Astrocyte of the cerebellum (primary cell): ENCODE measurements at regions not wholly inside any gene's neighbourhood (a gene's known extent, or its start where the extent isn't known, plus 50 kb on each side); places are given as distances from the start of the nearest gene placed in this dataset.

Experiments used
- DNase-seq: peaks from one replicate; pipeline ENCODE4 v3.0.0-alpha.2; 2011; ENCODE audit warnings: low read depth
- H3K4me3 ChIP-seq: 2 replicates; pipeline ENCODE4 v1.5.1; 2011; ENCODE audit warnings: mild to moderate bottlenecking, low read depth, low read length, moderate library complexity
- in situ Hi-C: cut with HindIII; loops from 2 replicates; pipeline ENCODE4 v1.10.0; 2017; ENCODE audit warnings: low sequenced_read_pairs
- TF ChIP-seq, protein P1 (sequence below): IDR thresholded peaks from 2 replicates; pipeline ENCODE4 v1.5.1; 2012; ENCODE audit warnings: low read length, low read depth, moderate library complexity, mild to moderate bottlenecking; ENCODE audit errors: missing control alignments

DNA sequence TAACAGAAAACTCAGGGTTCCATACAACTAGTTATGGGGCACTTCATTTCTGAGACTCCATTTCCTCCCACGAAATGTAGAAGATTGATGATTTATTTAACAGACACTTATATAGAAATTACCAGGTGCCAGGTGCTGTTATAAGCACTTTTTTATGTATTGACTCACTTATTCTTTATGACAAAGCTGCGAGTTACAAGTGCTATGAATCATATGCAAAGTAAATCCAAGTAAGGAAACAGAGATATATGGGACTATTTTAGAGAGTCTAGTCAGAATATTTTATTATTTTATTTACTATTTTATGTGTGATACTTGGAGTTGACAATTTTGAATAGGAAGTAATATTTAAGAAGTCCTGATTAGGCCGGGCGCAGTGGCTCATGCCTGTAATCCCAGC, 822.8 kb upstream of the C9orf72 start:
- in situ Hi-C loops: no loop called here
- H3K4me3 ChIP-seq: no peak overlapping the region
- no peak for DNase-seq
- TF ChIP-seq, protein P1, sequence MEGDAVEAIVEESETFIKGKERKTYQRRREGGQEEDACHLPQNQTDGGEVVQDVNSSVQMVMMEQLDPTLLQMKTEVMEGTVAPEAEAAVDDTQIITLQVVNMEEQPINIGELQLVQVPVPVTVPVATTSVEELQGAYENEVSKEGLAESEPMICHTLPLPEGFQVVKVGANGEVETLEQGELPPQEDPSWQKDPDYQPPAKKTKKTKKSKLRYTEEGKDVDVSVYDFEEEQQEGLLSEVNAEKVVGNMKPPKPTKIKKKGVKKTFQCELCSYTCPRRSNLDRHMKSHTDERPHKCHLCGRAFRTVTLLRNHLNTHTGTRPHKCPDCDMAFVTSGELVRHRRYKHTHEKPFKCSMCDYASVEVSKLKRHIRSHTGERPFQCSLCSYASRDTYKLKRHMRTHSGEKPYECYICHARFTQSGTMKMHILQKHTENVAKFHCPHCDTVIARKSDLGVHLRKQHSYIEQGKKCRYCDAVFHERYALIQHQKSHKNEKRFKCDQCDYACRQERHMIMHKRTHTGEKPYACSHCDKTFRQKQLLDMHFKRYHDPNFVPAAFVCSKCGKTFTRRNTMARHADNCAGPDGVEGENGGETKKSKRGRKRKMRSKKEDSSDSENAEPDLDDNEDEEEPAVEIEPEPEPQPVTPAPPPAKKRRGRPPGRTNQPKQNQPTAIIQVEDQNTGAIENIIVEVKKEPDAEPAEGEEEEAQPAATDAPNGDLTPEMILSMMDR: no peak

DNA sequence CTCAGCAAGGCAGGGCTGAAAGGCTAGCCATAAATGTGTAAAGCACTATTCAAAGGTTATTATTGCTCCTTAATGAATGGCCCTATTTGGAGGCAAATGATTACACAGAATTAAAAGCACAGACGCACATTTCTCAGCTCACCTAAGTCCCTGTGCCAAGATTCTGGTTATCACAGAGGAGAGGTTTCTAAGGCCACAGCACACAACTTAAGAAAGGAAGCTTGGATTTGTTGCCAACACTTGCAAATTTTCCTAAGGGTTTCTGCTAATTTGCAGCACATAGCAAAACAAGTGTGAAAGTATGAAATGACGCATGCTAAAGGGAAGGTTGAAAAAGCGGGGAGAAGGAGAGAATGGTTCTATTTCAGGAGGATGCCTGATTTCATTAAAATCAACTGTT, 834.1 kb upstream of the C9orf72 start:
- no peak overlapping the region for H3K4me3 ChIP-seq
- DNase-seq: no peak
- in situ Hi-C loops: no loop called here
- TF ChIP-seq, protein P1: no peak

DNA sequence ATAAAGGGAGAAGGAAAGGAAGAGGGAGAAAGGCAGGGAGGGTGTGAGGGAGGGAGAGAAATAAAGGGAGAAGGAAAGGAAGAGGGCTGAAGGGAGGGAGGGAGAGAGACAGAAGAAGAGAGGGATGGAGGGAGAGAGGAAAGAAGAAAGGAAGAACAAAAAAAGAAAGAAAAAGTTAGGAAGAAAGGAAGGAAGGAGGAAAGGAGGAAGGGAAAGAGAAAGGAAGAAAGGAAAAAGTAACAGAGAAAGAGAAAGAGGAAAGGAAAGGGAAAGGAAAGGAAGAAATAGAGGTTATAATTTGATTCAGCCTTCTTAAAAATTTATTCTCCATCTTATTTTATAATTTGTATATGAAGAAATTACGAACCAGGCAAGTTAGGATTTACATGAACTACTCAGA, 836.6 kb upstream of the C9orf72 start:
- H3K4me3 ChIP-seq: no peak overlapping the region
- in situ Hi-C loops: no loop called here
- TF ChIP-seq, protein P1: no peak
- DNase-seq: no peak

DNA sequence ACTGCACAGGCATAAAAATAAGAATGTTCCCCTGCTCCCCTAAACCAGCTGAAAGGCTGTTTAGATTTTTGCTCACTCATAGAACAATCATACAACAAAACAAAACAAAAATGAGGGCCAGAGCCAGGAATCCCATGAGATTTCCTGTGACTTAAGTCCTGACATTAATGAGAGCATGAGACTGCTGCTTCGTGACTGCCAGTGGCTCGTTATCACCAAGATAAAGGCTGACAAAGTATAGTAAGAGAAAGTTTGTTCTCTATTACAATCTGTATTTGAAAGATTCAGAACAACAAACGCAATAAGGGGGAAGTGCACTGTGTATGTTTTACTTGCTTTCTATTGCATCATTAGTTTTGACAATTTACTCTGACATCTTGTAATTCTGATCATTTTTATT, 837.1 kb upstream of the C9orf72 start:
- DNase-seq: no peak
- TF ChIP-seq, protein P1: no peak
- in situ Hi-C loops: no loop called here
- no peak overlapping the region for H3K4me3 ChIP-seq

DNA sequence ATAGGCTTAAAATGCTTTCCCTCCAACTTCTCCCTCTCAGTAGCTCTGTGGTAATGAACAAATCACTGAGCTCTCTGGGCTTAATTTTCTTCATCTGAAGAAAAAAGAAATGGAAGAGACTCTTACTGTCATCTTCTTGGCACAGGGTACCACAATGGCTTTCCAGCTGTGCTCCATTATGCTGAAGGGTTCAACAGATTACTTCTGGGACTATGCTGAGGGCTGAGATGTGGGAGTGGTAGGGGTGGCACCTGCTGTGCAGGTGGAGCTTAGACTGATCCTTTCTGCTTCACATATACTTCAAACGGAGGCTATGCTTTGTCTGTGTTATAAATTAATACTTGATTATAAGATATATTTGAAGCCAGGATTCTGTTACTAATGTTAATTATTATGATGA, 840.2 kb upstream of the C9orf72 start:
- DNase-seq: no peak
- in situ Hi-C loops: no loop called here
- no peak overlapping the region for H3K4me3 ChIP-seq
- TF ChIP-seq, protein P1: no peak

DNA sequence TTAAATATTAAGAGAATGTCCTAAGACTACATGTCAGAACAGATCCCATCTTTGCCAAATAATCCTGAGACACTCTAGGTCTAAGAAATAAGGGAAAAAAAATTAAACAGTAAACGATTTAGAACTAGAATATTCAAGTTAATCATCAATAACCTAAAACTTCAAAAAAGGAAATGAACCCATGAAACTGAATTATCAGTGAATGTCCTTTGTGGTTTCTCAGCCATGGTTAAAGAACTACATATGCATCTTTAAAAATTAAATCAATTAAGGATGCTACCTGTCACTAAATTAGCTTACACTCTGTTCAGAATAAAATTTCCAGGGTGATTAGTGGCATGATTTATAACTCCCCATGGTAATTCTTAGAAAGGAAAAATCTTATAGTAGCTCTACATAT, 850.0 kb upstream of the C9orf72 start:
- in situ Hi-C loops: no loop called here
- DNase-seq: no peak
- no peak overlapping the region for H3K4me3 ChIP-seq
- TF ChIP-seq, protein P1: no peak

DNA sequence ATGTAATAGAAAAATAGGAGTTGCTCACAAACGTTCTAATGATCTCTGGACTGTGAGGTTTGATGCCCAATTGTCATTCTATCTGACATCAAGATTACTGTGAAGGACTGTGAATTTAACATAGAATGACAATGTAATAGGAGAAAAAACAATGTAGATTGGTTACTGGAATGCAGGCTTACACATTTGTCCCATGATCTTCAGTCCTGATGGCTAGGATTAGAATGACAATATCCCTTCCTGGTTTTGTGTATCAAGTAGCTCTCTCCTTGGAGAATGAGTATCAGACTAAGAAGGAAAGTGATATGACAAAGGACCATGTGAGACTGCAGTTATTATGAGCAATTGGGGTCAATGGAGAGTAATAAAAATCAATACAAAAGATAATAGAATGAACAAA, 862.2 kb upstream of the C9orf72 start:
- in situ Hi-C loops: no loop called here
- no peak overlapping the region for H3K4me3 ChIP-seq
- DNase-seq: no peak
- TF ChIP-seq, protein P1: no peak
